ENCODE measurements at regions not wholly inside any gene's neighbourhood (a gene's known extent, or its start where the extent isn't known, plus 50 kb on each side); places are given as distances from the start of the nearest gene placed in this dataset.

DNA sequence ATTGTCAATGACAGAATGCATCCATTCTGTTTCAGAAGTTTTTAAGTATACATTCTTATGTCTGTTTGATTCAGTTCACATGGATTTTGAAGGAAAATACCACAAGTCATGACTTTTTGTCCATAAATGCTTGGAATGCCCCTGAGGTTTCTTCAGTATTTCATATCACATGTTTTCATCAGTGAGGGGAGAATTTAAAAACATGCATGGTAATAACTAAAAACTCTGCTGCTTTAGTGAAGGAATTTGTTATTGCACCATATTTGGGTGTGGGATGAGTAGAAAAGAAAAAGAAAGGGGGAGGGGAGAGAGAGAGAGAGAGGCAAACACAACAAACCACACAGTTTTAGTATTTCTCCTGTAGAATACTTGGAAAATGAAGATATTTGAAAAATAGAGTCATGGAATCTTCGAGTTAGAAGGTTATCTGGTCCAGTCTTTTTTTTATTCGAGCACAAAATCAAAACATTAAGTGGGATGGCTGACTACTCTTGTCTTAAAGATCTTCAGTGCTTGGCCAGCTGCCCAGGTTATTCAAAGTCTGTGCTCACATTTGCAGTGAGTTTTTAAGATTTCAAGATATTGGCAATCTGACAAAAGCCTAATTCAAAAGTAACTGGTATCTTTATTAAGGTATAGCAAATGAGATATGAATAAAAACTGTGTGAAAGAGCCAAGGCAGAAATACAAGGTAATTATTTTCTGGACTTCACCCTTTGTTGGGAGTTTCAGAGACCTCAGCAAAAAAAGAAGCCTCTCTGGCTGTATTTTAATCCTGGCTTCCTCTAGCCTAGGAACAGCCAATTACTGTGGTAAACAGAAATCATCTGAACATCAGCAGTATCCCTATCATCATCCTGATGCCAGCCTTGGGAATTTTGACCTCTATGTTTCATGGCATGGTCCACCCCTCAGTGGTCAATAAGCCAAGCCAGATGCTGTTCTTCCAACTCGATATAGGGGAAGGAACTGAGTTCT lies 687.9 kb upstream of the CITED2 start:
- DNase-seq: no peak

DNA sequence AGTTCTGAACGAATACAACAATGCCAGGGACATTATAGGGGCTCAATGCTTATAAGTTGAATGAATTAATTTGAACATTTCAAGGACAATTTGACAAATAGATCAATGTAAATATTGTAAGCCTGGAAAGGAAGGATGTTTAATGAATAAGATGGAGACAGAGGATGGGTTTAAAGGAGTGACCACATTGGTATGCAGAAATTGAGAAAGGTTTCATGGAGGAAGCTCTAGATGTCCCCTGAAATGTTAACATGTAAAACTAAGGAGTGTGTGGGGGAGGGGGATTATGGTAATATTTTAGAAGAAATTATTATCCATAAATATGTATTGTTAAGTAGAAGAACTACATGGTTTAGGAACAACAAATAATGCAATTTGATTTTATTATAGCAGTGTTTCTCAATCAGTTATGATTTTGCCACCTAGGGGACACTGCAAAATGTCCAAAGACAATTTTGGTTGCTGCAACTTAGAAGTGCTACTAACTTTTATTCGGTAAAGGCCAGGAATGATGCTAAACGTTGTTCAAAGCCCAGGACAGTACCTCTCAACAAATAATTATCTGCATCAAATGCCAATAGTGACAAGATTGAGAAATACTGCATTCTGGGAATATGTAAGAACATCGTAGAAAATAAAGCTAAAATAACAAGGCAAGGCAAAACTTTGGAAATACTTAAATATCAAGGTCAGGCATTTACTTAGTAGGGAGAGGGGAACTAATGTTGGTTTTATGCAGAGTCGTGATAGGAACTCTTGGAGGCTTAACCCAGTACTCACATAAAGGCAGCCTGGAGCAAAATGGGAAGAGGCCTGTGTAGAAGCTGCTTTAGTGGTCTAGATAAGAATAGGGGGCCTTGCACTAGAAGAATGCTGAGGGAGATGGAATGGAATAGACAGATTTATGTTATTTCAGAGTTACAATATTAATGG lies 686.9 kb upstream of the CITED2 start:
- DNase-seq: no peak

DNA sequence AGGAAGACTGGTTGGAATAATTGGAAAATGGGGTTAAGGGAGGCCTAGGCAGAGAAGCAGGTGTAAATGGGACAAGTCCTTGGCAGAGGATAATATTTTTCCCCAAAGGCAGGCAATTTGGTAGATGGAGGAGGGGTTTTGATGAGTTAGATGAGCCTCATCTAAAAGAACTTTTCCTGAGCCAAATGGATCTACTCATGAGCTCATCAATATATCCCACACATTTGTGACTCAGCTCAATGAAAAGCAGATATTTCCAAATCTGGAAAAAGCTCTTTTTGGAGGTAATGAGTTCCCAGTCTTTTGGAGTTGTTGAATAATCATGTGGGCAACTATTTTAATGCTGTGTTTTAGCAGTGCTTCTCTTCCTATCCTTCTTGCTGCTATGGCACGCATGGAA lies 685.5 kb upstream of the CITED2 start:
- no peak for DNase-seq

DNA sequence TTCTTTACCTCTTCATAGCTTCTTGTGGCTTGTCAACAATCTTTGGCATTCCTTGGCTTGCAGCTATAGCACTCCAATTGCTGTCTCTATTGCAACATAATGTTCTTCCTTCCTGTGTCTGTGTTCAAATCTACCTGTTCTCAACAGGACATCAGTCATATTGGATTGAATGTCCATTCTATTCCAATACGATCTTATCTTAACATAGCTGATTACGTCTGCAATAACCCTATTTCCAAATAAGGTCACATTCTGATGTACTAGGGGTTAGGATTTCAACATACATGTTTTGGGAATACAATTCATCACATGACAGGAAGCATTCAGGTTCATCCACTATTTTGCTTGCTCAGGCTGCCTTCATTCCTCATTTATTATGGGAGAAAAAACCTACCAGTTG lies 684.4 kb upstream of the CITED2 start:
- no peak for DNase-seq

DNA sequence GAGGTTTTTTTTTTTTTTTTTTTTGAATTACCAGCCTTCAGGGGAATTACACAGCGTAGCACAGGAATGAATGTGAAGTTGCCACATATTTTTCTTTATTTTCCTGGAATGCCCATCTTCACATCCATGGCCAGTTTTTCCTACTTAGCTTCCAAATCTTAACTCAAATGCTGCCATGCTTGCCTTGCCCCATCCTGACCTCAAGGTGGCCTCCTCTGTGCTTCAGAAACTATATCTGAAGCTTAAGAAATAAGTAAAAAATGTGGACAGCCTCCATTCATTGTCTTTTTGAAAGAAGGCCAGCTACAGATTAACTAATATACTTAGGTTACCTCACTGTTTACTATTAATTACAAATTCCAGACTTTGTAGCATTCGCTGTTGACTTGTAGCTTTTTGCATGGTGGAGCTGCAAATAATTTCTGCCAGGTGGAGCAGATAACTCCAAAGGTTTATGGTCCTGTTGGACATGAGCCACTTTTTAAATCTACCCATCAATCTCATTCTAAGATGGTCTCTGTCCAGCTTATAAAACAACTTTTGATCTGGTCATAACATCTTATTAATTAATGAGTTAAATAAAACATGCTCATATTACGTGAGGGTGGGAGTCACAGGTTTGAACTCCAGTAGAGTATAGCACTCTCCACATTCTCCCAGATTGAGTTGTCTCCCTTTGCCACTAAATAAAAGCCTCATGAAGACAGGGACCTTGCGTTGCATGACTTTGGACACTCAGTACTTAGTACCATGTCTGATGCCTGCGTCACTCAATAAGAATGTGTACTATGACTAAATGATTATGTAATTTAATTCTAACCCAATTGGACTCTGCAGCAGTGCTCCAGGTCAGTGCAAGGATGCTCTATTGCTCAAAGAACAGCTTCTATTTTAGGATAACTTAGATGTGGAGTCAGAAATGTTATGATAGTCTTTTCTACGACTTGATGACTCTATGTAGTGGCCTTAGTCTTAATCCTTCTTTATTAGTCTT lies 678.6 kb upstream of the CITED2 start:
- DNase-seq: no peak

DNA sequence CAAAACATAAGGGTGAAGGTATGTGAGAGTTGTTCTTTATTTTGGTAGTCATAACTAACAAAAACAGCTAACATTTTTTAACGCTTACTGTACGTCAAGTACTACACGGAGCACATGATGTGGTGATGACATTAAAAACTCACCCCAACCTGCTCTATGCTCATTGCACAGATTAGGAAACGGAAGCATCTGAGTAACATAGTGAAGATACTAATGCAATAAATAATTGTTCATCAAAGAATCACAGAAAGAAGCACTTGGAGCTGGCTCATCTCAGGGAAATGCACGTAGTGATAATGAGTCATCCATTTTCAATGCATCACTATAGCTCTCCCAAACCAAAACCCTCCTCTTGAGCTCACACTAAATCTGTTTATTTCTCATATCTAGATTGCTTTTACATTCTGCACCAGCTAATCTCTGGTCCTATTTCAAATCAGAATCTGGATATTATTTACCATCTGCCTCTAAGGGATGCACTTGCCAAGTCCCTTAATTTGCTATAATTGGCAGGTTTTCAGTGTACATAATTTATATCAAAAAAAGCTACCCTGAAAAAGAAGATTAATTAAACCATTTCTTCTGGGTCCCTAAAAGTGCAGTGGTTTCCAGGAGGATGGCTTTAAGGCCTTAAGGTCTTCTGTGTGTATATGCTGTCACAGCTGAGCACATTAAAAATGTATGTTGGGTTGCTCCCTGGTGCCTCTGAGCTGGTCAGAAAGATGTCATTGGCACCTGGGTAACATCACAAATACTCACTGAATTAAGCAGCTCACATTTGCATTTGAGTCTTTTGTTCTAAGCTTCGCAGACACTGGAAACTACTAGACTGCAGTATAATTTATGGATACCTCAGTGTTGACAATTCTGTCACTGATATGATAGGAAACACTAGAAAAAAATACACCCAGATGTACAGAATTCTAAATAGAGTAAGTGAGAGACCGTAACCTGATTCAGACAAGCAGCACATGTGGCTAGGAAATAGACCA lies 677.4 kb upstream of the CITED2 start:
- DNase-seq: no peak

DNA sequence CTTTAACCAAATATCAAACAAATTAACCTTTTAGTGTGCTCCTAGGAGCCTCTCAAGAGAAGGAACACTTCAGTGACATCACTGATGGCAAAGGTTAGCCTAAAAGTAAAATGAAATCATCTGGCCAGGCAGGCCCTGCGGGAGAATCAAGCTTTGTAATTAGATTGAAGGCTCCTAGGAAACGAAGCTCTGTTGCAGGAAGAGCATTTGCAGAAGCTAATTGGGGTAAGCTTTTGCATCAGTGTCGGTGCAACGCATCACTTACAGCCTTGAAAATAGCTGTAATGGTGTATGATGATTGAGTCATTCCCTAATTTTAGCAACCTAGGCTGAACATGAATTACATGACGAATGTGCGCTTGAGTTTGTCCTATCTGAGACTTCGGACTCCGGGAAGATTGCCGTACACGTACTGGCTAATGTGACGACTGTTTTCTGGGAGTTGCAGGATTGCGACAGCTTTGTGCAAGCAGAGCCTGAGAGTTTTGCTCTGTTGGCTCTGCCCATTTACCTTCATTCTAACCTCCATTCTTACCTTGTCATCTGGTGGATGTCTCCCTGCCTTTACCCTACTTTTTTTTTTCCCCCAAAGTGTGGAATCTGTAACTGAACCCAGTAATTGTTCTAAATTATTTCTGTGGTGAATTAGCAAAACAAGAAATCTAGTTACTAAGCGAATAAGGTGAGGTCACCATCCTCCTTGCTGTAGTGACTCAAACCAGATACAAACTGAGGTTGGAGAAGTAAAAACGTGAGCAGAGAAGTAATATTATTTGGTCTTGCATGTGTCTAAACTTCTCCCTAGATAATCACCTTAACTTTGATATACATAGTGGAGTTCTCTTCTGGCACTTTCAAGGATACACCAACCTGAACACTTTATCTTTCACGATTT lies 675.9 kb upstream of the CITED2 start:
- DNase-seq: no peak

DNA sequence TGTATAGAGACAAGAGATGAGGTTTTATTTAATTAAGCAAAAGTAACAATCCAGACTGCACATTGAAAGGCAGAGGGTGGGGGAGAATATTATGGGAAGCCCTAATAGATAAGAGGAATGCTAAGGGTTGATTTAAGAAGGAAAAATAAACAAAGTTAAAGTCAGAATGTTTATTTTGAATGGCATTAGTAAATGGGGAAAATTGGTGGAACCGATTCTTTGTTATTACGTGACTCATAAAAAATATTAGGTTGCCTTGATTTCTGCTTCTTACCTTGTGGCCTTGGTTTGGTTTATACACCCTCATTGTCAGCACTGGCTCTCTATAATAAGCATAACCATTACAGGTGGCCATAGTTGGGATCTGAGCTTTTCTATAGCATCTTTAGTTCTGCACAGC lies 674.8 kb upstream of the CITED2 start:
- no peak for DNase-seq

DNA sequence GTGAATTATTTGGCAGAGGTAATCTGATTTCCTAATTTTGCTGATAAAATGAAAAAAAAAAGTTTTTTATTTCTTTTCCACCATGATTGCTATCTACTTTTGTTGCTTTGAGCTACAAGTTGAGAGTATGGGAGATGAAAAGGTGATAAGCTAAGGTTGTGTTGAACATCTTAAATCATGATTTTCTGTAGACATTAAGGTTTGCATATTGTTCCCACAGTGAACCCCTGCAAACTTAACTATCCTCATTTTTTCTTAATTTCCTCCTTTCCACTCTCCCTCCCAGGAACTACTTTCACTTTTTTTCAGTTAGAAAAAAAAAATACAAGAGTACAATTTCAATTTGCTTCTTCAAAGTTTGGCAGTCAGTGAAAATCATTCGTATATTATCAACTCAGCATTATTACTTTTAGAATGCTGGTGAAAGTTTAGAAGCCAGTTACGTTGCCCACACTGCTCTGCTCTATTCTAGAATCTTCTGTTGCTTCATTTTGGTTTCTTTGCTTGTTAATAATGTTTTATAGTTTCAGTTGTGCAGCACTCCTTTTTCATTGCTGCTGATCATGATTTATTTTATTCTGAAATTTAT lies 673.8 kb upstream of the CITED2 start:
- no peak for DNase-seq

DNA sequence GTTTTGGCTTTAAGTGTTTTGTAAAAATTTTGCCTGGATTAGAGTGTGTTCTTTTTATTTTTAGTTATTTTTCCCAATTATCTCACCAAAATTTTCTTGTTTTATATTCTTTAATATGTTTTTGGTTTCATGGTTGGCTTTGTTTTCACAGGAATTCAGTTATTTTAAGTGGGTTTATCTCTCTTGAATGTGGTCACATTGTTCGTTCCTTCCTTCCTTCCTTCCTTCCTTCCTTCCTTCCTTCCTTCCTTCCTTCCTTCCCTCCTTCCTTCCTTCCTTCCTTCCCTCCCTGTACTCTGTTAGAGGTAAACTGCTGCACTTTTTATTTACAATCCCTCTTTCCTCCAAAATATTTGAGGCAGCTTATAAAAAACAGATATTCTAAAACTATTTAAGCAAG lies 672.9 kb upstream of the CITED2 start:
- DNase-seq: no peak

DNA sequence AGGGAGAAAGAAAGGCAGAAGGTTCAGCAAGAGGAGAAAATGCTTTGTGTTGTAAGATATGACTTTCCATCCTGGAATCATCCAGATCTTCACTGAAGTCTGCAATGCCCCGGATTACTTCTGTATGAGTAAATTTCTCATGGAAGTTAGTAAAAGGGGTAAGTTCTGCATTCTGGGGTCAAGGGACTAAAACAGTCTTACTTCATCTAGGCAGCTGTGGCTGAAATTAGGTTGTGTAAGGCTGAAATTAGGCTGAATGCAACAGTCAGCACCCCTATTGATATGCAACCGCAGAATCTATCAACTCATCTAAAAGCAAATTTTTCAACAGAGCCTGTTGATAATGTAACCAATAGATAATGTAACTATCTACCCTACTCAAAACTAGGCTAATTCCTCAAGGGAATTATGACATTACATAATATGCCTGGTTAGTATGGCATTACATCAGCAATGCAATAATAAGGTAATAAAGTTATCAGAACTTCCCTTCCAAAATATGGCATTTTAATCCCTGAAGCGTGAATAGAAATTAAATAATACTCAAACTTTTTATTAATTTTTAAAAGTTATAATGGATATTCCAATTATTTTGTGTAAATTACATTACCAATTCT lies 671.7 kb upstream of the CITED2 start:
- no peak for DNase-seq

DNA sequence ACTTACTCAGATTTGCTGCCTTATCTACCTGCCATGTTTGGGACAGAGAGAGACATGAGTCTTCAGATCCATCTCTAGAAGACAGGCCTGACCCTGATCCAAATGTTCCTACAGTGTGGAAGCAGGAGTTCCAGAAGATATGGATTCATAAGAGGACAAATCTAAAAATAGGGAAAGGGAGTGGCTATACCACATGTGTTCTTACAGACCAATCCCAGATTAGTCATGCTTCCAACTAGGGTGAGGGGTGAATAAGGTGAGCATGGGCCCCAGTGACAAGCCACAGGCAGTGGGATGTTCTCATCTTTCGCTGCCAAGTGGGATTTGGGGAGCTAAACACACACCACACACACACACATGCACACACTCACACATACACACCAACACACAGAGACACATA lies 670.7 kb upstream of the CITED2 start:
- DNase-seq: no peak

DNA sequence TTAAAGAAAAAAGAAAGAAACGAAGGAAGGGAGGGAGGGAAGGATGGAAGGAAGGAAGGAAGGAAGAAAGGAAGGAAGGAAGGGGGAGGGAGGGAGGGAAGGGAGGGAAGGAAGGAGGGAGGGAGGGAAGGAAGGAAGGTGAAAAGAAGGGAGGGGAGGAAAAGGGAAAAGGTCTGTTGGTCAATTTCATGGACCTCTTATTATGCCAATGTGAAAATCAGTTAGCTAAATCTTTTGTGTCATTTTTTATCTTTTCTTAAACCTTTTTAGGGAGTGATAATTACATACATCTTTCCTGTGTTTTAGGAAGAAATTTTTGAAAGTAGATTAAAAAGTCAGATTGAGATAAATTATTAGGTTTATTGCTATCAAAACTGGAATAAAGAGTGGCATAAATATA lies 670.2 kb upstream of the CITED2 start:
- no peak for DNase-seq

DNA sequence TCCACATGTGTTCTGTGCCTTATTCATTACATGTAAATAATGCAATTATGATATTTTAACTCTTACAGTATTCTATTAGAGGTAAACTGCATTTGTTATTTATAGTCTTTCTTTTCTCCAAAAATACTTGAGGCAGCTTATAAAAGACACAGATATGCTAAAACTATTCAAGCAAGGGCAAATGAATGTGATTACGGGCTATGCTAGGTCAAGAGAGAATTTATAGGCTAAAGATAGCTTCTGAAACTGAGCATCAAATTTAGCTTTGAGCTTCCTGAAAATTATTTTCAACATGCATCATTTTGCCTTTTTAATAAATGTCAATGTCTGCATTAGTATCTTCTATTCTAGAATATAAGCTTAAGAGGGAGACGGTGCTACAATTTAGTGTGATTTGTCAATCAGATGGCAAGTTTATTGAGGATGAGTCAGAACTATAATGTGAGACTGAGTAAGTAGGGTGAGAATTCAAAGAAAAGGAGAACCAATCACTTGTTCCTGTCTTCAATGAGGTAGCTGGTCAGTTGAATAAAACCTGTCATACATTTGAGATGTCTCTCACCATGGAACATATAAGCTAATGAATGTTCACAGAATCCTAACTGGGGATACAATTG lies 669.4 kb upstream of the CITED2 start:
- DNase-seq: no peak

DNA sequence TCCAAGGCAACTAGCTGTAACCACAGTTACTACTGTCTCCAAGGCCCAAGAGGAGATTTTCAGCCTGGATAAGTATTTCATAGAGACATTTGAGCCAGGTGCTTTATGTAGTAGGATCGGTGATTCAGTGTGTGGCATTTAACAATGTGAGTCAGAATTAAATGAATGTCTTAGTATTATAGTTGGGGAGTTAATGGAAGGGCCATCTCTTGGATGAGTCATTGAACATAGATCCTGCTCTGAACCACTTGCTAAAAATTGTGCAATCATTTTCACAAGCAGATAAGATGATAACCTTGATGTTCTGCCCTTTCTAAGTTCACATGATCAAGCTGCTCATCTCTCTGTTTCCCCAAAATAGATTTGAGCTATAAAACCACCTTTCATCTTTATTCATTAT lies 668.9 kb upstream of the CITED2 start:
- no peak for DNase-seq

DNA sequence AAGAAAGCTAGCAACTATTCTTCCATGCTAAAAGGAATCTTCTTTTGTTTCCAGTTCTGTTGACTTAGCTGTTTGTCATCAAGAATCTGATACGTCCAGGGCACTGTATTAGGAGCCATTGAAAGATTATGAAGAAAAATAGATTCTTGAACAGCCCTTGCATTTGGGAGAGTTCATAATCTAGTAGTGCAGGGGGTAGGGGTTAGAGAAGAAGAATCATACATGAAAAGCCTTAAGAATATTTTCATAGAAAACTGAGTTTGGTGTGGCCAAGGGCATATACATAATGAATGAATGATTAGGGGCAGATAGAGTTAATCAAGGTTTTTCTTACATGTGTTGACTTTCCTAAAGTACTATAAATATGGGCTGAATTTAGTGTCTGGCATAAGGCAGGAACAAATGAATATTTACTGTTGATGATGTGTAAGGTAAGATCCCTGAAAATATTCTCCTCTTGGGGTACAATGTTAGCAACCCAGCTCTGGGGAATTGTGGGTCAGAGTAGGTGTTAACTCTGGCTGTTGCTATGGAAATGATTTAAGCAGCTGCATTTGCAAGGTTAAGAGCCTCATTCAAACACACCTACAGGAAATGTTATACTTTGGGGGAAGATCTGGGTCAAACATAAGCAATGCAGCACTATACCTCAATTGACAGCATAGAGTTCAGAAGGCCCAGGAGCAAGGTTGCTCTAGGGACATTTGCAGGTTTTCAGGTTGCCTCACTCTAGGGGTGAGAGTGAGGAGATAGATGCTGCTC lies 667.3 kb upstream of the CITED2 start:
- no peak for DNase-seq

DNA sequence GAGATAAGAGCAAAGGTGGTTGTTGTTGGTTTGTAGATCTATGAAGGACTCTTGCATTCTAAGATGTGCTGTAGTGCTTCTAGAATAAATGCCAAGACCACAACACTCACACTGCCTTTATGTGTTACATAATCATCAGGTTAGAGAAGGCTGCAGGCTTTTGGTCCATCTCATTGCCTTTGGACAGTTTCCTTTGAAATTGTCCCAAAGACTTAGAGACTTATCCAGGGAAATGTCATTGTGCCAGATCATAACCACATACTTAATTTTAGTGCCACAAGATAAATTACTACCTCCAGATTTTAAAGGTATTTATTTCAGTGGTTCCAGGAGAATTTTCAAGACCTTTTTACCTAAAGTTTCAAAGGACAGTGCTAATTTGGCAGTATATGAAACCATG lies 666.6 kb upstream of the CITED2 start:
- DNase-seq: no peak

DNA sequence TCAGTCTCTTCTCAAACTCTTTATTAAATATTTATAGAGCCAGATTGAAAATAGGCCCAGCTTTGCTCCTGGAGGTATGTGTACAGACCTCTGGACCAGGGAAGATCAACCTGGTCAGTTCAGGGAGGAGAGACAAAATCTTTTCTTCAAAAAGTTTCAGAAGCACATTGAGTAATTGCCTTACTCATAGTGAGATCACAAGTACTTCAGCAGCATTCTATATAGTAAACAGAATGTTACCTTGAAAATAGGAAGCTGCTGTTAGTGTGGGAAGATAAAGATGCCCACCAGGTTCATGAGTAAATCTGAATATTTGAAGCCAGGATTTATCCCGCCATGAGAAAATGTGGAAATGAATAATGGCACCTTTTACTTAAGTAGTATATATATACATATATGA lies 665.9 kb upstream of the CITED2 start:
- no peak for DNase-seq

Data from NCI-H510A (cell line).